Stimulated activated CD4-positive, alpha-beta T cell treated with anti-CD3 and anti-CD28 coated beads, Interleukin-4, amount 100 ng/mL, for 48 hours (primary cell): ENCODE measurements at regions not wholly inside any gene's neighbourhood (a gene's known extent, or its start where the extent isn't known, plus 50 kb on each side); places are given as distances from the start of the nearest gene placed in this dataset.
A peak's percentile ranks its signal among the peaks of the same experiment; 100 is the strongest.

Source experiments
- DNase-seq, 2 donors: peaks; one replicate each; pipeline ENCODE4 v3.0.0-alpha.2; 2020; ENCODE audit warnings: low read depth in 2 of 2

- no peak for DNase-seq
Measured at GRCh38 chr5:79871364-79872120, 119.5 kb downstream of the MTX3 start.

- DNase-seq = no peak
Measured at GRCh38 chr5:79868163-79868670, 122.8 kb downstream of the MTX3 start.

- DNase-seq = no peak
Measured at GRCh38 chr5:79865579-79865978, 125.5 kb downstream of the MTX3 start.

GRCh38 chr5:79864364-79864763 is 126.7 kb downstream of the MTX3 start:
- DNase-seq = no peak

GRCh38 chr5:79859588-79859987 is 131.5 kb downstream of the MTX3 start:
- no peak for DNase-seq

- no peak for DNase-seq
Measured at GRCh38 chr5:79858410-79858723, 132.7 kb downstream of the MTX3 start.

GRCh38 chr5:79857714-79858409 is 133.2 kb downstream of the MTX3 start:
- peak; percentile 68 to 87 for DNase-seq

- no peak for DNase-seq
Measured at GRCh38 chr5:79856456-79857055, 134.5 kb downstream of the MTX3 start.

GRCh38 chr5:79853676-79854418 is 137.2 kb downstream of the MTX3 start:
- DNase-seq = peak; percentile 23 to 34

GRCh38 chr5:79853028-79853427 is 138.0 kb downstream of the MTX3 start:
- no peak for DNase-seq

- no peak for DNase-seq
Measured at GRCh38 chr5:79851391-79851863, 139.6 kb downstream of the MTX3 start.

GRCh38 chr5:79850941-79851340 is 140.1 kb downstream of the MTX3 start:
- no peak for DNase-seq

- DNase-seq = no peak
Measured at GRCh38 chr5:79850316-79850822, 140.7 kb downstream of the MTX3 start.

- DNase-seq = no peak
Measured at GRCh38 chr5:79849486-79850315, 141.4 kb downstream of the MTX3 start.
